Effector memory CD8-positive, alpha-beta T cell (primary cell): ENCODE measurements at regions not wholly inside any gene's neighbourhood (a gene's known extent, or its start where the extent isn't known, plus 50 kb on each side); places are given as distances from the start of the nearest gene placed in this dataset.

Experiments
- ATAC-seq: fragments of 150-1000 bp; cut with Tn5 transposase; replicated peaks from 2 replicates; pipeline ENCODE4 v1.10.0; 2021; ENCODE audit warnings: mild to moderate bottlenecking, moderate library complexity
- DNase-seq, 3 experiments: peaks; one replicate each; pipeline ENCODE4 v3.0.0; 2021
- H3K27ac Mint-ChIP-seq, 2 donors: one replicate each; pipeline ENCODE4 v1.8.0; 2022; ENCODE audit warnings: mild to moderate bottlenecking in 2 of 2, mixed read lengths in 2 of 2, moderate library complexity in 2 of 2
- H3K27me3 Mint-ChIP-seq, 2 donors: one replicate each; pipeline ENCODE4 v1.8.0; 2022; ENCODE audit warnings: mixed read lengths in 2 of 2
- H3K36me3 Mint-ChIP-seq: one replicate; pipeline ENCODE4 v1.8.0; 2022; ENCODE audit warnings: mild to moderate bottlenecking, moderate library complexity, mixed read lengths; ENCODE audit not compliant: insufficient read depth
- H3K4me1 Mint-ChIP-seq, 2 donors: one replicate each; pipeline ENCODE4 v1.8.0; 2022; ENCODE audit warnings: low read depth in 2 of 2, mixed read lengths in 2 of 2
- H3K4me3 Mint-ChIP-seq, 2 donors: one replicate each; pipeline ENCODE4 v1.8.0; 2022; ENCODE audit warnings: mild to moderate bottlenecking in 2 of 2, mixed read lengths in 2 of 2, moderate library complexity in 2 of 2
- H3K9me3 Mint-ChIP-seq, 2 donors: one replicate each; pipeline ENCODE4 v1.8.0; 2022; ENCODE audit warnings: mixed read lengths in 2 of 2

GRCh38 chr5:72021651-72022357, 85.5 kb upstream of the MAP1B start:
- DNase-seq (no peak), ATAC-seq (no peak)
- peaks cover 1 to 7% of the 10 kb centered on the region in 2 donors for H3K9me3 Mint-ChIP-seq
- no peak overlapping the region for H3K4me3 Mint-ChIP-seq
- no peak overlapping the region for H3K27ac Mint-ChIP-seq
- no peaks in the 10 kb centered on the region for H3K36me3 Mint-ChIP-seq
- H3K4me1 Mint-ChIP-seq: no peaks in the 10 kb centered on the region
- peaks cover 45 to 50% of the 10 kb centered on the region in 2 donors for H3K27me3 Mint-ChIP-seq

- Mint-ChIP-seq H3K27ac (no peak overlapping the region), H3K27me3 (peaks cover 37 to 54% of the 10 kb centered on the region in 2 donors), H3K9me3 (peaks cover 1 to 7% of the 10 kb centered on the region in 2 donors)
Measured at GRCh38 chr5:72028382-72028781, 78.9 kb upstream of the MAP1B start.

GRCh38 chr5:72030237-72030636, 77.0 kb upstream of the MAP1B start:
- H3K27ac Mint-ChIP-seq: no peak overlapping the region
- DNase-seq: no peak
- H3K27me3 Mint-ChIP-seq: peaks cover 44 to 48% of the 10 kb centered on the region in 2 donors
- no peaks in the 10 kb centered on the region for H3K9me3 Mint-ChIP-seq
- no peak for ATAC-seq
- H3K36me3 Mint-ChIP-seq: no peaks in the 10 kb centered on the region
- H3K4me3 Mint-ChIP-seq: no peak overlapping the region
- no peaks in the 10 kb centered on the region for H3K4me1 Mint-ChIP-seq

More at GRCh38 chr5:72028382-72028781, 78.9 kb upstream of the MAP1B start:
- Mint-ChIP-seq H3K4me1 (no peaks in the 10 kb centered on the region), H3K36me3 (no peaks in the 10 kb centered on the region), H3K4me3 (no peak overlapping the region)
- DNase-seq (no peak), ATAC-seq (no peak)

GRCh38 chr5:72032788-72033187, 74.5 kb upstream of the MAP1B start:
- Mint-ChIP-seq H3K27me3 (peaks cover 59 to 72% of the 10 kb centered on the region in 2 donors), H3K4me3 (no peak overlapping the region), H3K4me1 (no peaks in the 10 kb centered on the region), H3K36me3 (peaks cover 3% of the 10 kb centered on the region), H3K27ac (no peak overlapping the region), H3K9me3 (no peaks in the 10 kb centered on the region)
- ATAC-seq (no peak), DNase-seq (no peak)

GRCh38 chr5:72034770-72035169, 72.5 kb upstream of the MAP1B start:
- no peak for DNase-seq
- no peak overlapping the region for H3K27ac Mint-ChIP-seq
- H3K36me3 Mint-ChIP-seq: peaks cover 3% of the 10 kb centered on the region
- no peak overlapping the region for H3K4me3 Mint-ChIP-seq
- no peaks in the 10 kb centered on the region for H3K4me1 Mint-ChIP-seq
- H3K27me3 Mint-ChIP-seq: peaks cover 64 to 72% of the 10 kb centered on the region in 2 donors
- no peak for ATAC-seq
- no peaks in the 10 kb centered on the region for H3K9me3 Mint-ChIP-seq

GRCh38 chr5:72035831-72036230, 71.4 kb upstream of the MAP1B start:
- no peak overlapping the region for H3K4me3 Mint-ChIP-seq
- peaks cover 3% of the 10 kb centered on the region for H3K36me3 Mint-ChIP-seq
- H3K4me1 Mint-ChIP-seq: no peaks in the 10 kb centered on the region
- no peak overlapping the region for H3K27ac Mint-ChIP-seq
- no peaks in the 10 kb centered on the region for H3K9me3 Mint-ChIP-seq
- H3K27me3 Mint-ChIP-seq: peaks cover 63 to 70% of the 10 kb centered on the region in 2 donors
- no peak for ATAC-seq
- no peak for DNase-seq

- ATAC-seq: no peak
- H3K4me1 Mint-ChIP-seq: no peaks in the 10 kb centered on the region
- no peaks in the 10 kb centered on the region for H3K9me3 Mint-ChIP-seq
- DNase-seq: no peak
- no peak overlapping the region for H3K4me3 Mint-ChIP-seq
- H3K36me3 Mint-ChIP-seq: peaks cover 3% of the 10 kb centered on the region
- no peak overlapping the region for H3K27ac Mint-ChIP-seq
- peaks cover 53 to 59% of the 10 kb centered on the region in 2 donors for H3K27me3 Mint-ChIP-seq
Measured at GRCh38 chr5:72036951-72037350, 70.3 kb upstream of the MAP1B start.

GRCh38 chr5:72040513-72040912, 66.8 kb upstream of the MAP1B start:
- H3K9me3 Mint-ChIP-seq: no peaks in the 10 kb centered on the region
- peaks cover 54 to 61% of the 10 kb centered on the region in 2 donors for H3K27me3 Mint-ChIP-seq
- DNase-seq (no peak), ATAC-seq (no peak)
- no peak overlapping the region for H3K27ac Mint-ChIP-seq
- no peaks in the 10 kb centered on the region for H3K4me1 Mint-ChIP-seq
- peaks cover 3% of the 10 kb centered on the region for H3K36me3 Mint-ChIP-seq
- H3K4me3 Mint-ChIP-seq: no peak overlapping the region

GRCh38 chr5:72041654-72042053, 65.6 kb upstream of the MAP1B start:
- Mint-ChIP-seq H3K27ac (no peak overlapping the region), H3K4me1 (no peaks in the 10 kb centered on the region), H3K4me3 (no peak overlapping the region), H3K9me3 (no peaks in the 10 kb centered on the region), H3K27me3 (peaks cover 43 to 49% of the 10 kb centered on the region in 2 donors), H3K36me3 (no peaks in the 10 kb centered on the region)
- DNase-seq: no peak
- ATAC-seq: no peak

GRCh38 chr5:72042097-72042496, 65.2 kb upstream of the MAP1B start:
- Mint-ChIP-seq H3K4me1 (no peaks in the 10 kb centered on the region), H3K36me3 (no peaks in the 10 kb centered on the region), H3K9me3 (no peaks in the 10 kb centered on the region), H3K27ac (no peak overlapping the region), H3K4me3 (no peak overlapping the region), H3K27me3 (peaks cover 41 to 47% of the 10 kb centered on the region in 2 donors)
- ATAC-seq (no peak), DNase-seq (no peak)

- no peaks in the 10 kb centered on the region for H3K4me1 Mint-ChIP-seq
- peaks cover 34 to 53% of the 10 kb centered on the region in 2 donors for H3K27me3 Mint-ChIP-seq
- no peak overlapping the region for H3K4me3 Mint-ChIP-seq
- no peaks in the 10 kb centered on the region for H3K36me3 Mint-ChIP-seq
- DNase-seq: no peak
- no peak overlapping the region for H3K27ac Mint-ChIP-seq
- no peaks in the 10 kb centered on the region for H3K9me3 Mint-ChIP-seq
- no peak for ATAC-seq
Measured at GRCh38 chr5:72045692-72046091, 61.6 kb upstream of the MAP1B start.

- no peaks in the 10 kb centered on the region for H3K4me1 Mint-ChIP-seq
- H3K27ac Mint-ChIP-seq: no peak overlapping the region
- ATAC-seq (no peak), DNase-seq (no peak)
- no peaks in the 10 kb centered on the region for H3K36me3 Mint-ChIP-seq
- H3K4me3 Mint-ChIP-seq: no peak overlapping the region
- H3K9me3 Mint-ChIP-seq: no peaks in the 10 kb centered on the region
- peaks cover 38 to 57% of the 10 kb centered on the region in 2 donors for H3K27me3 Mint-ChIP-seq
Measured at GRCh38 chr5:72046106-72046505, 61.2 kb upstream of the MAP1B start.

- H3K4me3 Mint-ChIP-seq: no peak overlapping the region
- ATAC-seq: no peak
- H3K36me3 Mint-ChIP-seq: no peaks in the 10 kb centered on the region
- H3K9me3 Mint-ChIP-seq: peaks cover 0 to 2% of the 10 kb centered on the region in 2 donors
- no peak overlapping the region for H3K27ac Mint-ChIP-seq
- peaks cover 43 to 59% of the 10 kb centered on the region in 2 donors for H3K27me3 Mint-ChIP-seq
- no peak for DNase-seq
- no peaks in the 10 kb centered on the region for H3K4me1 Mint-ChIP-seq
Measured at GRCh38 chr5:72055636-72056035, 51.6 kb upstream of the MAP1B start.
